HK-2 (cell line): ENCODE measurements at regions not wholly inside any gene's neighbourhood (a gene's known extent, or its start where the extent isn't known, plus 50 kb on each side); places are given as distances from the start of the nearest gene placed in this dataset.
"Not testable (repeated sequence)": the region's sequence is repeated elsewhere in the genome, so short reads cannot be mapped to it uniquely, and the experiment has no call there.

Experiments
- DNase-seq: peaks from one replicate; pipeline ENCODE4 v3.0.0-alpha.2; 2018; ENCODE audit not compliant: unreplicated experiment

DNA sequence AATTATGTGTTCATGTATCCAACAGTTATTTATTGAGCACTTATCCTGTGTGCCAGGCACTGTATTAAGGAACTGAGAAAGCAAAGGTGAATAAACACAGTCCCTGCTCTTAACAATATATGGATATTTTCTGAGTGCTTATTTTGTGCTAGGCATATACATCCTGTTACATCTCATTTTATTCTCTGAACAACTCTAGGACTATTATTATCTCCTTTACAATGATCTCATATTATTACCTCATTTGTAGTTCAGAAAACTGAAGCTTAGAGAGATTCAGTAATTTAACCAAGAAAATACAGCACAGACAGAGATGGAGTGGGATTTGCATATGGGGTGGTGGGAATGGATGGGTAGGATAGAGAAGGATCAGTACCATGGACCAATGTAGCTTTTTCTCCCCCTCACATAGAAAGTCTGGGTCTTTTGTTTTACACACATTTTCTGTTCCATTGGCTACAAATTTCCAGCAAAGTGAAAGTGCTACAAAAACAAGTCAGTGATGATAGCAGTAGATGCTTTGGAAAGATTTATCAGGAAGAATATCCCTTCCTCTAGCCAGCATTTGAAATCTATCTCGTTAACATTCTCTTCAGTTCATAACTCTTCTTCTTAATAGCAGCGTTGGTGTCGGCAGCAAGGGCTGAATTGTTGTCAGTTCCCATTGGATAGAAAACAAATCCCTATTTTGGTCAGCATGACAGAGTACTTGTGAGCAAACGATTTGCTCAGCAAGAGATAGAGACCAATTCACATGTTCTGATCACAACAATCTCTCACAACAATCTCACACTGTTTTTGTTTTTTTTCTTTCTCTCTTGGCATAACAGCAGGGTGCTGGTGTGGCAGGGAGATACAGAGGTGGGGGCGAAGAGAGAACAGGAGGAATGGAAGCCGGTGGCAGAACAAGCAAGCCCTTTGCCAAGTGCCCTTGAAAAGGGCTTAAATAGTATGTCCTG is 102.2 kb upstream of the KCTD1 start:
- DNase-seq: no peak

DNA sequence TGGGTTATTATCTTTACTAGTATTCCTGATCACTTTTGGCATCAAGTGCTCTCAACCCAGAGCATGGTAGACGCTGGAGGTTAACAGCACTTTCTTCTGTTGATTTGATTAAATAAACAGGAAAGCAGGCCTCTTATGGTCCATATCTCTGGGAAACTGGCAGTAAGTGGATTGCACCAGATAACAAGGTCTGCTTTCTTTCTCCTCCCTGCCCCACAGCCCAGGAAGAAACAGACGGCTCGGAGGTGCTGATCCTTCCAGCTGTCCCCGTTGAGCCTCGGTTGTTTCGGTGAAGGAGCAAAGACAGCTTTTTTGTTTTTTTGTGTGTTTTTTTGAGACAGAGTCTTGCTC is 100.8 kb upstream of the KCTD1 start:
- no peak for DNase-seq

DNA sequence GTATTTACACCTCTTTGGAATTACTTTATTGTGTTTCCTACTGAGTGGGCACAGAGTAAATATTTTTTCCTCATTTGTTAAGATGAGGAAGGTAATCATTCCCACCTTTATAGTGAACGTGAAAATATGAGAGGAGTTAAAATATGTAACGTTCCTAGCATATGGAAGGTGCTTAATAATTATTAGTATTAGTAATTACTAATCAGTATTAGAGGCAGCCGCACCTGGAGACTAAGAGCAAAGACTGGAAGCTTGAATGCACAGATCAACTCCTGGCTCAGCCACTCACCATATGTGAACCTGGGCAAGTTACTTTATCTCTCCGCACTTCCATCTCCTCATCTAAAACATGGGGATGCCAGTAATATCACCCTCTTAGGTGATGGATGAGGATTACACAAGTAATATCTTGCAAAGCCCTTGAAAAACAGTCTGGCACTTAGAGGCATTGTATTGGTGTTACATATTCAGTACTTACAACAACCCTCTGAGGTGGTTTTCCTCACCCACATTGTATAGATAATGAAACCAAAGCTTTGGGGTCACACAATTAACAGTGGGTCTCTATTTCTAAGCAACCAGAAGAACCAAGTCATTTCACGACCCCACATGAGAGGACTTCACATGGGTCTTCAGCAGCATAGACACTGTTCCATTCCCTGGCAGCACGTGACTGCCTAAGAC is 100.3 kb upstream of the KCTD1 start:
- DNase-seq: no peak

DNA sequence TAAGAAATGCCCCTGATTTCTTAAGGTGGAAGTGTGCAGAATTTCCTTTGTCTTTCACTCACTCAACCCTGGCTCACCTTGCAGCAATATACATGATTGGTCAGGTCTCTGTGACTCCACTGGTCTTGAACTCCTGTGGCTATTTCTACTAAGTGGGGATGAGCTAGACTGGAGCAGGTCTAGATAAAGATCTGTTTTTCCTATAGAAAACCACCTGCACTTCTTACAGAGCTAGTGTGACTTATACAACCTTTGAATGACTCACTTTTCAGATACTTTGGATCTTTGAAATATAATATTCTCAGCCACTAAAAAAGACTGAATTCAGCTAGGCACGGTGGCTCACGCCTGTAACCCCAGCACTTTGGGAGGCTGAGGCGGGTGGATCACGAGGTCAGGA is 98.5 kb upstream of the KCTD1 start:
- DNase-seq: no peak

DNA sequence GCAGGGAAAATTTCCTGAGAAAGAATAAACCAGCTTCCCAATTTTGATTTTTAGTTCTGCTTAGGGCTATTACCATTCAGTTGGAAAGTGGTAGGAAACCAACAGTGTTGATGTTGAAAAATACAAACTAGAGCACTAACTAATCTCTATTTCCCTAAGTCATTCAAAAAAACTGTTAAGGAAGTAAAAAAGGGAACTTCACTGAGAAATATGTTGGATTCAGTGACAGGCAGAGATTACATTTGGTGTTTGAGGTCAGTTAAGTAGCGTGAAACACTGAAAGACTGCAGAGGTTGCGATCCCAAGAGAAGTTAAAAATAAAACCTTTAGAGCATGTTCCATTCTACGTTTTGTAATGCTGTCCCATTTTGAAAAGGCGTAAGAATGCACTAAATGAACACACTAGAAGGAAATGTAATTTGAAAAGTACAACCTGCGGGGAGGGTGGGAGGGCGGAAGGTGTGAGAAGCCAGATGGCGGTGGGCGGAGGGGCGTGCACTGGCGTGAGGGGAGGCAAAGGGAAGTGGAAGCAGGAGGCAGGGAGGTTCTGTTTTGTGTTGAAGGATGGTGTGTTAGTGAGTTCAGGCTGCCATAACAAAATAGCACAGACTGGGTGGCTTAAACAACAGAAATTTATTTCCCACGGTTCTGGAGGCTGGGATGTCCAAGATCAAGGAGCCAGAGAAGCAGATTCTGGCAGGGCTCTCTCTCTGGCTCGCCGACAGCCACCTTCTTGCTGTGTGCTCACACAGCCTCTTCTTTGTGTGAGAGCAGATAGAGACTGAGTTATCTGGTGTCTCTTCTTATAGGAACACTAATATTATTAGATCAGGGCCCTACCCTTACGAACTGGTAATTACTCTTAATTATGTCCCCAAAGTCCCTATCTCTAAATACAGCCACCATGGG is 94.3 kb upstream of the KCTD1 start:
- no peak for DNase-seq

DNA sequence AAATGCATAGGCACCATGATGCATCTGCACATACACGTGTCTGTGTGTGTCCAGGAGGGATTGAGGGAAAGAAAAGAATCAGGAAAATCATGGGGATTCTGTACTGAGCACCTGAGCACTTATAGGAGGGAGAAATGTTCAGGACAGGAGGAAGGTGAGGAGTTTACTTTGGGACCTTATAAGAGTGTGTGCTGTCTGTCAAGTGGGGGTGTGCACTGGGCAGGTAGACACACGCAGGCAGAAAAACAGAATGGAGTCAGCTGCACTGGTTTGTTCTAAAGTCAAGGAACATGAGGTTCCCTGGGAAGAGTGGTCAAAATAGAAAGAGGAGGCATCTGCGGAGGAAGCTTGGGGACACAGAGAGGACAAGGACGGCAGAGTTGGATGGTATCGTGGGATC is 92.2 kb upstream of the KCTD1 start:
- no peak for DNase-seq

DNA sequence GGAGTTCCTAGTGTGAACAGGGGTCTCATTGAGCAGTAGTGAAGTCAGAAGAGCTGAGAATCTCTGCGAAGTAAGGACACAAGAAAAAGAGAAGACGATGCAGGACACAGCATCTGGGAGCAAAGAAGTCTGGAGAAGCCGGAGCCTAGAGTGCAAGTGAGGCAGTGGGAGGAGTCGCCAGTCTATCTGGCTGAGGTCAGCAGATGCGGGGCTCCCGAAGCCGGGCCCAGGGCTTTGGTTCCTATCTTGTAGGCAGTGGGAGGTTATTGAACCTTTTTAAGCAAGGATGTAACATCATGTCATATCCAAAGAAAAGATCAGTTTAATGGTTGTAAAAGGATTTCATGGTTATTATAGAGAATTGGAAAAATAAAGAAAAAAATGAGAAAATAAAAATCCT is 90.8 kb upstream of the KCTD1 start:
- DNase-seq: no peak

DNA sequence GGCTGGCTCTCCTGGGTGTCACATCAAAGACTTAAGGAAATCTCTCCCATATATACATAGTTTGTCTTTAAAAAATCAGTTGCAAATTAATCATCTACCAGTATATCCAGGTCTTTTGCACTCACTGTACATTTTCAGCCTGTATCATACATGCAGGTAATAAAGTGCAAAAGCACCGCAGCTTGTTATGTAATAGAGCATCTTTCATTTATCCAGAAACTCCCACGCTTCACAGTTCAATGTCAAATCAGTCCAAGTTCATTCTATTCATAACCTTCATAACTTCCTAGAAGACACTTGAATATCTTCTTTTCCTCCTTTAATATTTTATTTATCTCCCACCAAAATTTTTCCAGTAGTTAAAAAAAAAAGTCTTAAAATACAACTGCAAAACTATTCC is 89.6 kb upstream of the KCTD1 start:
- DNase-seq: no peak

DNA sequence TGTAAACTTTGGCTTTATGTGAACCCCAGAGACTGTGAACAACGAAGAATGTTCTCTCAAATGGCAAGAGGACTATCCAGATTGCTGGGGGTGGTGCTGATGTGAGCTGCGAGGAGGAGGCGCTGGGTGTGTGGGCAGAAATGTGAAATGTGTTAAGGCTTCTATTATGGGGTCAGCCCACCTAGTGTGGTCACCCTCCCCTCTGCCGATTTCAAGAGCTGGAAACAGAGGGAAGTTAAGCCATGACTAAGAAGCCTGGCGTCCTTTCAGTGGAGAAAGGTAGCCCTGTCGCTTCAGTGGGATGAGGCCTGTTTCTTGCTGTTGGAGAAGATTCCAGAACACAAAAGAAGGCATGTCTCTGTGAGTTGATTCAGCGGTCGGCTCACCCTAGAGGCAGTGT is 89.0 kb upstream of the KCTD1 start:
- DNase-seq: no peak

DNA sequence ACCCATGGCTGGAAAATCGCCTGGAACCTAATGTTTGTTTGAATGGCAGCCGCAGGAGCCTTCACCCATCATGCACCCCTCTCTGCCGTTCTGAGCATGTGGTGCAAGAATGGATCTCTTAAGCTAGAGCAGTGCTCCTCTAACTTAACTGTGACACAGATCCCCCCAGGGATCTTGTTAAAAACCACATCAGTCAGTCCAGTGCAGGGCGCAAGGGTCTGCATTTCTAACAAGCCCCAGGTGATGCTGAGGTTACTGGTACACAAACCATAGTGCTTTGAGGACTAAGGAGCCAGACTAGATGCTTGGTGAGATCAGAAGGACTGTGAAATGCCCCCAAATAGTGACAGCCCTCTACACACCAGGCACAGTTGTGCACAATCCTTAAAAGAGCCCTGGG is 87.1 kb upstream of the KCTD1 start:
- no peak for DNase-seq

DNA sequence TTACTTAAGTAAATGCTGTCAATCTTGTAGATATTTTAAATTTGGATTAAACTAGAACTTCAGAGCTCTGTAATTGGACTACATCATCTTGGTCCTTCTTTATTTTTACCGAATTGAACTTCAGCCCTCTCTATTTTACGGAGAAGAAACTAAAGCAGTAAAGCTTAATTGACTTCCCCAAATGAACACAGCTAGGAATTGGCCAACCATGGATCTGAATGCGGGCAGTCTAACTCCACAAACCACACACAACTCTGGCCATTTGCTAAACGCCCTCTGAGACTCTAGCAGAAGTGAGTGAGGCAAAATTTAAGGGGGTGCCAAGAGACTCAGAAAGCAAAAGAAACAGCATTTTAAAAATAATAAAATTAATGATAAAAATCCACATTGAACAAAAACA is 86.3 kb upstream of the KCTD1 start:
- no peak for DNase-seq

DNA sequence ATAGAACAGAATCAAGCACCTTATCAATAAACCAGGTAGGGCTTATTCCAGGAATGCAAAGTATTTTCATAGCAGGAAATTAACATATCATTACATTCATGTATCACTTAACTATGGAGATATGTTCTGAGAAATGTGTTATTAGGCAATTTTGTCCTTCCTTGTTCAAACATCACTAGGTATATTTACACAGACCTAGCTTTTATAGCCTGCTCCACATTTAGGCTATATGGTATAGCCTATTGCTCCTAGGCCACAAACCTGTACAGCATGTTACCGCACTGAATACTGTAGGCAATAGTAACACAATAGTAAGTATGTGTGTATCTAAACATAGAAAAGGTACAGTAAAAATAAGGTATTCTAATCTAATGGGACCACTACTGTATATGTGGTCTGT is 82.8 kb upstream of the KCTD1 start:
- DNase-seq: no peak

DNA sequence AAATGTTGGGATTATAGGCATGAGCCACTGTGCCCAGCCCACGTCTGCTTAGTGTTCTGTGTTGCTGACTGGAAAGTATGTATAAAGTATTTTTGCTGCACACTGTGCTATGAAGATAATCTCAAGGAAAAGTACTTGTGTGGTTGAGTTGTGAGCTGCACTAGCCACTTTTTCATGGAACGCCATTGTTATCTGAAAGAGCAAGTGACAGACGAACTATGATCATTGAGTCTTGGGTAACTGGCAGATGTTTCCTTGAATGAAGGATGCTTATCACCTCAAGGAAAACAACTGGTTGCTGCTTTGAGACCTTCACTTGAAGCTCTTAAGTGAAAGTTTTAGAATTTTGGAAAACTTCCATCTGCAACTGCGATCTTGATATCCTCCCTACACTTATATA is 82.2 kb upstream of the KCTD1 start:
- DNase-seq: no peak

DNA sequence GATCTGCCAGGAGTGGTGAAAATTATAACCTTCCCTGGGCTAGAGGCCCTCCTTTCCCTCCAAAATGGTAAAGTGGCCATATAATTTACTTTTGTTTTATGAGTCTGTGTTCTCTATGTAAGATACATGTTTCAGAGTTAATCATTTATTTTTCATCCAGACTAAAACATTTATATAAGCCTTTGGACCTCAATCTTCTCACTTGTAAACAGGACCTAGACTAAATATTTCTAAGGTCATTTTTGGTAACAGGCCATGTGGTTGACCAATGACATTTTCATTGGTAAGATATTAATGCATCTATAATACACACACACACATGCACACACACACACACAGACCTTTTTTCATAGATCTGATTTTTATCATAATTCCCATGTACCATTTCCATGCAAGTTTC is 79.7 kb upstream of the KCTD1 start:
- no peak for DNase-seq

DNA sequence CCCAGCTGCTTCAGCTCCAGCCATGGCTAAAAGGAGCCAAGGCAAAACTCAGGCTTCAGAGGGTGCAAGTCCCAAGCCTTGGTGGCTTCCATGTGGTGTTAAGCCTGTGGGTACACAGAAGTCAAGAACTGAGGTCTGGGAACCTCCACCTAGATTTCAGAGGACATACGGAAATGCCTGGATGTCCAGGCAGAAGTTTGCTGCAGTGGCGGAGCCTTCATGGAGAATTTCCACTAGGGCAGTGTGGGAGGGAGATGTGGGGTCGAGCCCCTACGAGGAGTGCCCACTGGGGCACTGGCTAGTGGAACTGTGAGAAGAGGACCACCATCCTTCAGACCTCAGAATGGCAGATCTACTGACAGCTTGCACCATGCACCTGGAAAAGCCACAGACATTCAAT is 76.1 kb upstream of the KCTD1 start:
- DNase-seq: no peak

DNA sequence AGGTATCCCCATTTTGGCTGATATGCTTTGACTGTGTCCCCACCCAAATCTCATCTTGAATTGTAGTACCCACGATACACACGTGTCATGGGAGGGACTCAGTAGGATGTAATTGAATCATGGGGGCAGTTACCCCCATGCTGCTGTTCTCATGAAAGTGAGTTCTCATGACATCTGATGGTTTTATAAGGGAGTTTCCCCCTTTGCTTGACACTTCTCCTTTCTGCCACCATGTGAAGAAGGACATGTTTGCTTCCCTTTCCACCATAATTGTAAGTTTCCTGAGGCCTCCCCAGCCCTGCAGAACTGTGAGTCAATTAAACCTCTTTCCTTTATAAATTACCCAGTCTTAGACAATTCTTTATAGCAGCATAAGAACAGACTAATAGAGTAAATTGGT is 75.0 kb upstream of the KCTD1 start:
- not testable (repeated sequence) for DNase-seq

DNA sequence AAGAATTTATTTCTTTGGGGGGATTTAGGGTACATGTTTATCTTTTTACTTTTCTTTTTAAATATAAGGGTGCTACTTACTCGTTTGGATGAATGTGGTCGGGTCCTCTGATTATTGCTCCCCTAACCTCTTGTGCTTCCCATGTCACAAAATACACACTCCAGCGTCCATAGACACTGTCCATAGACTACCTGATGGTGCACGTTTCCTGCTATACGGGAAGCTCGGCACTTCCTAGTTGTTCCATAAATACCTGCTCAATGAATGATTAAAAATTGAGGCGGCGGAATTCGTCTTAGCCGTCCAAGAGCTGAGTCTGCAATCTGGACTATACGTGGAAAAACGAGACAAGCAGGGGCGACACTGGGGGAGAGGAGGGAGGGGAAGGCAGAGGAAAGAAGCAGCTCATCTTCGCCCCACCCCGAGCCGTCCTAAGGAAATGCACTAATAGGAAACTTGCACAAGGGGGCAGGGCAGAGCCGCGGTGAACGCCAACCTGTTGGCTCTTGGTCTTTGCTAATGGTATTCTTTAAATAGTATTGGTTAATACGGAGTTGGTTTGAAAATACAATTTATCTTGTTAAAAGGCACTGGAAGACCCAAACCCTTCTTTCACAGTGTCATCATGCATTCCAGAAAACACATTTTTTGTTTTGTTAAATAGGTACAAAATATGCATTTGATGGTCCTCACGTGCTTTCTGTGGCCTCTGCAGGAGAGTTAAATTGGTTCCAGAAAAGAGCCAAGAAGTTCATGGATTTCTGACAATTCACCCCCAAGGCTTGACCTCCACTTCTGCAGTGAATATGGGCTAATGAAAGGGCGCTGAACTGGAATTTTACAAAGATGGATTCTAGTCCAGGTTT is 73.0 kb upstream of the KCTD1 start:
- peak; percentile 2 for DNase-seq

DNA sequence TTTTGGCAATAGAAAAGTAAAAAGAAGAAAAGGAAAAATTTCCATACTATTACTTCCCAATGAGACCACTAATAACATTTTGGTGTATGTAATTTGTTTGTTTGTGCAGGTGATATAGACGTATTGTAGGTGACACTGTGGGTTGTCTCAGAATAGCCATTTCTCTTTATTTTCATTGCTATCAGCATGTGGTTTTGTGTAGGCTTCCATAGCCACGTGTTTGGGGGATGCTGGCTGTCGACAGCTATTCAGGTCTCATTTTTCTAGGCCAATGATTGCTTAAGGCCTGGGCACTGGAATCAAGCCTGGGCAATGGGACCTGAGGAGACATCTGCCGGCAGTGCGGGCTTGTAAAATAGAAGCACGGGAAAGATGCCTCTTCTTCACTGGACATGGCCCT is 71.0 kb upstream of the KCTD1 start:
- DNase-seq: no peak

DNA sequence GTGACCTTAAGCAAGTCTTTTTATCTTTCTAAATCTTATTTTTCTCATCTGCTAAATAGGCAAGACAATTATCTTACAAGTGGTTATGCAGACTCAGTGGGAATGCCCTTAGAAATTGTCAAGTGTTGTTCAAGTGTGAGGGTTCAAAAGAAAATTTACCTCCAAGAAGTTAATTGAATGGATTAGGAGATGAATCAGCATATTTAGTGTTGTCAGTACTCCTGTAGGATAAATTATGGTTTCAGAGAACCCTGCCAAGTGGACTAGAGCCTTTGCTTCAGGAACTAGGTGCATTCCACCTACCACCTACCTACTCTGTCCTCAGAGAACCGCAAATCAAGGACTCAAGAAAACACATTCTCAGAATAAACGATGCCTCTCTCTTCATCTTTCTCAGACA is 69.8 kb upstream of the KCTD1 start:
- no peak for DNase-seq

DNA sequence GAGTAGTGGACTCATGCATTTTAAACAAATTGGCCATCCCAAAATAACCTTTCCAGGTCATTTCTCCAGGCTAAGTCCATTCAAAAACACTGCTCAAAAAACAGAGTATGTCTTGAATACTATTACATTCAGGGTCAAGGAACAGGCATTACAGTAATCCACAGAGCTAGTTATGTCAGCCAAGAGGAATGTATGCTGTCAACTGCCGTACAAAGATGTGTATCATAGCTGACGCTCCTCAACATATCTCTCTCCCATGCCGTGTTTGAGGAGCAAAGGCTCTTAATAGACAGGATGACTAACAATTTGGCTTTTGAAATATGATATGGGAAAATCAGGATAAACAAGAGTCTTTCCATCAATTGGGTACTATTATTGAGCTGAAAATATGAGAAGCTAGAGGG is 68.8 kb upstream of the KCTD1 start:
- no peak for DNase-seq

DNA sequence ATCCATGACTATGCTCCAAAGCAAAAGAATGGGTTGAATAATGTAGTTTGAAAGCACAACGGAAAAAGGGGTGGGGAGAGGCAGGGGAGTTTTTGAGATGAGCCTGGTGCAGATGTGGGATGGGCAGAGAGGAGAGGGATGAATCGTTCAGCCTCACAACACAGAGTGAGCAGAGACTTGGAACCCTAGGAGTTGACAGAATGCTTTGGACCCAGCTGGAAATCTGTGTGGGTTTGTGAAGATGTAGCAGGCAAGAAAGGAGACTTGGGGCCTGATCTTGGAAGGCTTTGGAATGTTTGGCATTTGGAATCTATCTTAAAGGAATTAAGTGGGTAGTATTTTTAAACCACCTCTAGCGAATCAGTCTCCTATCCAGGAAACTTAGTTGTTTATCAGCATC is 66.0 kb upstream of the KCTD1 start:
- no peak for DNase-seq
